ENCODE measurements at regions not wholly inside any gene's neighbourhood (a gene's known extent, or its start where the extent isn't known, plus 50 kb on each side); places are given as distances from the start of the nearest gene placed in this dataset.

GRCh38 chr14:101446387-101446969, 114.8 kb upstream of the DIO3 start:
- no peak for TF ChIP-seq CTCF (IDR thresholded peaks at IDR 0.05; ENCODE audit: borderline replicate concordance)
- intact Hi-C loops (cut with micrococcal nuclease): no loop called here
- no peak overlapping the region for H3K4me3 ChIP-seq
- H3K27me3 ChIP-seq (ENCODE audit: low read depth): peaks cover 91% of the 10 kb centered on the region
- no peak for DNase-seq
- H3K4me1 ChIP-seq: no peaks in the 10 kb centered on the region
- no peaks in the 10 kb centered on the region for H3K9me3 ChIP-seq (replicated peaks)
- no peak overlapping the region for H3K27ac ChIP-seq (replicated peaks)
- no peaks in the 10 kb centered on the region for H3K36me3 ChIP-seq

- Histone ChIP-seq H3K27me3 (ENCODE audit: low read depth) (peaks cover 91% of the 10 kb centered on the region), H3K27ac (replicated peaks) (no peak overlapping the region), H3K4me1 (no peaks in the 10 kb centered on the region), H3K36me3 (no peaks in the 10 kb centered on the region), H3K9me3 (replicated peaks) (no peaks in the 10 kb centered on the region), H3K4me3 (no peak overlapping the region)
- DNase-seq: no peak
- intact Hi-C loops (cut with micrococcal nuclease): no loop called here
- no peak for TF ChIP-seq CTCF (IDR thresholded peaks at IDR 0.05; ENCODE audit: borderline replicate concordance)
These were observed 112.2 kb upstream of the DIO3 start for GRCh38 chr14:101449114-101449513.

- H3K9me3 ChIP-seq (replicated peaks): no peaks in the 10 kb centered on the region
- H3K27me3 ChIP-seq (ENCODE audit: low read depth): peaks cover 94% of the 10 kb centered on the region
- H3K4me1 ChIP-seq: no peaks in the 10 kb centered on the region
- DNase-seq: no peak
- no peak for TF ChIP-seq CTCF (IDR thresholded peaks at IDR 0.05; ENCODE audit: borderline replicate concordance)
- H3K4me3 ChIP-seq: no peak overlapping the region
- intact Hi-C loops (cut with micrococcal nuclease): no loop called here
- no peak overlapping the region for H3K27ac ChIP-seq (replicated peaks)
- no peaks in the 10 kb centered on the region for H3K36me3 ChIP-seq
These were observed 110.1 kb upstream of the DIO3 start for GRCh38 chr14:101451166-101451565.

- intact Hi-C loops (cut with micrococcal nuclease): no loop called here
- TF ChIP-seq CTCF (IDR thresholded peaks at IDR 0.05; ENCODE audit: borderline replicate concordance): no peak
- H3K27me3 ChIP-seq (ENCODE audit: low read depth): peaks cover 94% of the 10 kb centered on the region
These were observed 108.1 kb upstream of the DIO3 start for GRCh38 chr14:101453225-101453624.

GRCh38 chr14:101454229-101454628, 107.1 kb upstream of the DIO3 start:
- Histone ChIP-seq H3K4me3 (no peak overlapping the region), H3K4me1 (peaks cover 9% of the 10 kb centered on the region), H3K9me3 (replicated peaks) (no peaks in the 10 kb centered on the region), H3K36me3 (no peaks in the 10 kb centered on the region), H3K27me3 (ENCODE audit: low read depth) (peaks cover 97% of the 10 kb centered on the region), H3K27ac (replicated peaks) (no peak overlapping the region)
- intact Hi-C loops (cut with micrococcal nuclease): no loop called here
- TF ChIP-seq CTCF (IDR thresholded peaks at IDR 0.05; ENCODE audit: borderline replicate concordance): no peak
- no peak for DNase-seq

More at GRCh38 chr14:101453225-101453624, 108.1 kb upstream of the DIO3 start:
- Histone ChIP-seq H3K27ac (replicated peaks) (no peak overlapping the region), H3K36me3 (no peaks in the 10 kb centered on the region), H3K4me3 (no peak overlapping the region), H3K4me1 (no peaks in the 10 kb centered on the region), H3K9me3 (replicated peaks) (no peaks in the 10 kb centered on the region)
- DNase-seq: no peak
